Left colon (tissue), 2 donors: ENCODE measurements at regions not wholly inside any gene's neighbourhood (a gene's known extent, or its start where the extent isn't known, plus 50 kb on each side); places are given as distances from the start of the nearest gene placed in this dataset.

Experiments used
- ATAC-seq: fragments of 200-7000 bp; cut with Tn5 transposase; one replicate; pipeline ENCODE4 v1.9.1; 2020; ENCODE audit warnings: mild to moderate bottlenecking, moderate library complexity
- DNase-seq, 2 donors: peaks; one replicate each; pipeline ENCODE4 v3.0.0-alpha.2; 2020
- intact Hi-C, 2 donors: fragments of 100-400 bp; cut with DNase I in 1 of 2; cut with micrococcal nuclease in 1 of 2; formaldehyde crosslinking; loops; one replicate each; pipeline versions ENCODE4 v1.11.2 to v1.14.0; 2022; cut with DNase I, micrococcal nuclease
- donor health status: DM: no; HTN: no; CAD: no.
- donor health status: DM: yes; HTN: yes; CAD: no.

DNA sequence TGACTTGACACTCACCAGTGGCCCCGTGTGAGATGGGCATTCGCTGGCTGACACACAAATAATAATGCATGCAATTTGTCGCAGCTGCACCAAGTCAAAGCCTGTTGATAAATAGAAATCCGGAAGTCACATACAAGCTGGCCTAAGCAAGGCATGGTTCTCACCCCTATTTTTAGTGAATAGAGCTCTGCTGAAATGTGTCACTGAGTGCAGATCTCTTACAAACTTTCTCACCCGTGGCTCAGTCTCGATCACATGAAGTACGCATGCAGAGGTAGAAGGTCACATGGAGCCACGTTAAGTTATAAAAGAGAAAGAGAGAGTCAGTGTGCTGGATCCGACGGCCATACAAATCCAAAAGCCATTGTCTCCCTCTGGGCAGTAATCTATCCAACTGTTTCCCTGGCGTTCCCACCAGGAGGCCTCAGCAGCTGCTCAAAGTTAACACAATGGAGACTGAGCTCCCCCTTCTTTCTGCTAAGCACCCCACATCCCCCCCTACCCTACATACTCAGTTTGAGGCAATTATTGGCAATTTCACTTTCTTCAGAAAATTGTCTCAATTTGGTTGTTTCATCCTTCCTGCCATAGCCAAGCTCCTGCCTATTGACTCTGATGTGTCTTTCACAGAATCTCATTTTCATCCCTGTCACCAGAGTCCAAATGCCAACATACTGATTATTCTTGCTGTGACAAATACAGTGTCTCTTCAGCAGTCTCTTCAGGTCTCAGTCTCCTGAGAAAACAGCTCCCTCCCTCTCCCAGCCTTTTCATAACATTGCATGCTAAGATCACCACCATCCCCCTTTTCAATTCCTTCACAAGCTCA, 473.3 kb upstream of the NRP1 start:
- intact Hi-C loops = no loop called here
- ATAC-seq = no peak
- DNase-seq = no peak

DNA sequence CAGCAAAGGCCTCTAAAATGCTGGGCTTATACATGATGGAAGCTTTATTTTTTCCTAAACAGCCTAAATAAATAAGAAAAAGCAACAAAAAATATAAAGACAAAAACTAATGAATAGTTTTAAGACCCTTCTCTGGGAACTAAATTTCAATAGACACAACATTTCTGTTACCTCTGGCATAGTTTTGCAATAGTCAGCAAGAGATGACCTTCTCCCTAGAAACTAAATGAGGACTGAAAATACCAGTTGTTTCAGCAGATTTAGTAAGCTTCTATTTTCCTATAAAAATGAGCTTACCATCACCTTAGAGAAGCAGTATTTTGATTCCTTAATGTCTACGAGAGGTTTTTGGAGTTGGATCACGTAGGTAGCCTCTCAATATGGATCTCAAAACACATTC, 471.4 kb upstream of the NRP1 start:
- DNase-seq (no peak), ATAC-seq (no peak)
- intact Hi-C loops = no loop called here

DNA sequence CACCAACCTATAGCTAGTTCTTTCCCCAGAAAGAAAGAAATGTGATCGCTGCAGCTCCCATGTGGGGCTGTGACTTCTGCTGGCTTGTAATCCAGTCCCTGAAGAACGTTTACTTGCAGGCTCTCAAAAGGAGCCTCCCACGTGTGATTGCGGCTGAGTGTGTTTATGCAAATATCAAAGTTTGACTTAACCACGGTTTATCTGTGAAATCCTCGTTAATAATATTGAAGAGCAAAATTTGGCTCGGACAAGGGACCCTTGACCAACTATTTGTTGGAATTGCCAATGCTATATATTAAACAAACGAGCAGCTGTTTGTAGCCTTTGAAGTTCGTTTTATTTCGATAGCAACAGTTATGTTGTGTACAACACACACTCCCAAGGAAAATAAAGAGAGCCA, 470.1 kb upstream of the NRP1 start:
- DNase-seq (no peak), ATAC-seq (no peak)
- intact Hi-C loops = no loop called here

DNA sequence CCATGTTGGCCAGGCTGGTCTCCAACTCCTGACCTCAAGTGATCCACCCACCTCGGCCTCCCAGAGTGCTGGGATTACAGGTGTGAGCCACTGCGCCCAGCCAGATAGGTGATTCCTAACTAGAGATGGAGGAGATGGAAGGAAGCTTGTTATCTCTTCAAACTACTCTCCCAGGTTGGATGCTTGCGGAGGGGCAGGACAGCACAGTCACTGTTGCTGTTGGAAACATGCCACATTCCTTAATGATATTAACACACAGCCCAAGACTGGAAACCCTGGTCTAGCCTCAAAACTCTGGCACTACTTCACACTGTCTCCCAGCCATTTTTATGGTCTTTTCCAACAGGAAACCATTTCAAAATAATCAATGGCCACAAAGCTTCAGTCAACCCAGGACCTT, 468.8 kb upstream of the NRP1 start:
- intact Hi-C loops = no loop called here
- DNase-seq (no peak), ATAC-seq (no peak)

DNA sequence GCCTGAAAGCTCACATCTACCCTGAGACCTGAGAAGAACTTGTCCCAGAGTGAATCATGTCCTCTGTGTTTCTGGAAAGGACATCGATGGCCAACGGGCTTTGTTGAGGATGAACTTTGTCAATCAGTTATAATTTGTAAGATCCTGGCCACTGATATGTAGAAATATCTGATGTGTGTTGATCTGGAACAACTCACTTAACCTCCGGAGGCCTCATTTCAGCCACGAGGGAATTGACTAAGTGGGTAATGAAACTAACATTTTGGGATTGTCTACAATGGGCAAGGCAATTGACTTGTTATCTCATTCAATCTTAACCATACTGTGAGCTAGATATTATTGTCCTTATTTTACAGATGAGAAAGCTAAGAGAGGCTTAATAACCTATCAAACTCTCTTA, 468.1 kb upstream of the NRP1 start:
- intact Hi-C loops = no loop called here
- ATAC-seq = no peak

DNA sequence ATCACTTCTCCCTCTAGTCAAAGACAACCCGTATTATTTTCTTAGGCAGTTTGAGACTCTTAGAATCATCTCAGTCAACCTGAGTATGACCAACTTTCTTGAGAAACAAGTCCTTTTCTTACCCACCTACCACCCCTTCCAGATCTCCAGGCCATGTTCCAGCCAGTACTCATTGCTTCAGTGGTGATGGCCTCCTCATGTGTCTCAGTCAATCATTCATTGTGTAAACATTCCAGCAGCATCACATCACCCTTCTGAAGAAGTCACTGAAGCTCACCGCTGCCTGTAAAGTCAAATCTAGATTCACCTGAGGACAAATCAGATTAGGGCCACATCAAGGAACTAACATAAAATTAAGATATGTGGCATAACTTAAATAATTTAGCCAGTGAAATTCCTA, 467.2 kb upstream of the NRP1 start:
- ATAC-seq (no peak), DNase-seq (no peak)
- intact Hi-C loops = no loop called here

More for the DNA sequence above, 468.1 kb upstream of the NRP1 start:
- no peak for DNase-seq

DNA sequence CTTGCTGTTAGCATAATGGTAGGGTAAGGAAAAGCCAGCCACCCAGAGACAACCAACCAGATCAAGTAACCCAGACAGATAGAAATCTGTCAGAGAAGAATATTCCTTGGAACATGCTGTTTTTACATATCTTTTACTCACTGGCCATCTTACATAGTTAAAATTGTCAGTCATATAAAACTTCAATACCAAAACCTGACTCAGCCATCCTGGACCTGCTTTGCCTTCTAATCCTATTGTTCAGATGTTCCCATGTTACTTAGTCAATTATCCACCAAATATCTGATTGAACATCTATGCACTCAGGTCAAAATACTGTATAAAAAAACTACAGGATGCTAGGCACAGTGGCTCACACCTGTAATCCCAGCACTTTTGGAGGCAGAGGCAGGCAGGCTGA, 466.5 kb upstream of the NRP1 start:
- intact Hi-C loops = no loop called here
- DNase-seq = no peak
- no peak for ATAC-seq

DNA sequence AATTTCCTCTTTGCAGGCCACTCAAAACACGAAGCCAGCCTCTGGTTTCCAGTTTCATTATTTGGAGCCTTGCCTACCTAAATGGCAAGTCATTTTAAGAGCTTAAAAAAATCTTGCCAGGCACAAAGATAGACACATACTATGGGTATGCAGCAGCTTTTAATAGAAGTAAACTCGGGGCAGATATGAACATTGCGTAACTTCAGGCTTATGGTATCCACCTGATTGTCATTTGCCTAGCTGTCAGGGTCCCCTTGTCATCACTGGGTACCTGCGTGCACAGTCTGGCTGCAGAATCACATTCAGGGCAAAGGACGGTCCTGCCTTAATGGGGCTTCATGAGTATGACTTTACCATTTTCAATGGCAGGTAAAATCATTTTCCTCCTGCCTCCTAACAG, 466.1 kb upstream of the NRP1 start:
- intact Hi-C loops = no loop called here
- ATAC-seq = no peak
- no peak for DNase-seq

DNA sequence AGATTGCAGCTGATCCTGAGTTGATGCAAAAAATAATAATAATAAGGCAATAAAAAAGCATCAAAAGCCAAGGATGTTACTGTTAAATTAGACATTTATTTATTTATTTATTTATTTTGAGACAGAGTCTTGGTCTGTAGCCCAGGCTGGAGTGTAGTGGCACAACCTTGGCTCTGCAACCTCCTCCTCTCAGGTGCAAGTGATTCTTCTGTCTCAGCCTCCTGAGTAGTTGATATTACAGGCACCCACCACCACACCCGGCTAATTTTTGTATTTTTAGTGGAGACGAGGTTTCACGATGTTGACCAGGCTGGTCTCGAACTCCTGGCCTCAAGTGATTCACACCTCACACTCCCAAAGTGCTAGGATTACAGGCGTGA, 465.5 kb upstream of the NRP1 start:
- ATAC-seq = no peak
- DNase-seq = no peak
- intact Hi-C loops = no loop called here

DNA sequence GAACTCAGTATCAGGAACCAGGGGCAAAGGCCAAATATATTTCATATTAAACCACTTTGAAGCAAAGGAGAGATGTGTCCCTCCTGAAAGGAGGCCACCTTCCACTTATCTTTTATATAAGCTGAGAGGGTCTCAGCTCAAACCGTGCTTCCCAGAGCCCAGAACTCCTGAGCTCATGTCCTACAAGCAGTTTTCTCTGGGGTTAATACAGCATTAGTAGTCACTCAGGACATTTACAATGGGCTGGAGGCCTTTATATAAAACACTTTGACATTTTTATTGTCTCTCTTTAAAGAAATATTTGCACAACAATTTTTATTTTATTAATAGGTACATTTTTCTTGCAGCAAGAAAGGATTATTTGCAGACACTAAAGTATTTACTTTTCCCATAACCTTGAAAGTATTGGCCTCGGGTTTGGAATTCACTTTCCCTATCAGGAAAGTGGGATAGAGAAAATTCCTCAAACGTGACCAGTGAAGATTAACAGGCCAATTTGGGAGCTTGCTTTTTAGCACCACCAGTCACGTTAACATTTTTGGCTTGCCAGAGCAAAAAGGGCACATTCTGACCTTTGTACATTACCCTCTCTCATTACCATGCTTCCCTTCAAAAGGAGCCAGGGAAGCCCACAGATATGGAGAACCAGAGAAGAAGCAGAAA, 464.9 kb upstream of the NRP1 start:
- ATAC-seq (no peak), DNase-seq (no peak)
- intact Hi-C loops = no loop called here

DNA sequence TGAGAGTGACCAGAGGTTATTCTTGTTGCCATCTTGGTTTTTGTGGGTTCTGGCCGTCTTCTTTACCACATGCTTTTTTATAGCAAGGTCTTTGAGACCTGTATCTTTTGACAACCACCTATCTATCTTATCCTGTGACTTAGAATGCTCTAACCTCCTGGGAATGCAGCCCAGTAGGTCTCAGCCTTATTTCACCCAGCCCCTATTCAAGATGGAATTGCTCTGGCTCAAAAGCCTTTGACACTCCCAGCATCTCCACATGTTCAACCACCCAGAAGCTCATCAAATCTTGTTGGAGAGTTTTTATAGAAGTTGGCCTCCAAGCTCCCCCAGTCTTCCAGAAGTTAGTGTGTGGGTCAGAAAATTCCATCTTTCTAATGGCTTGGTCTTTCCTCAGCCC, 464.3 kb upstream of the NRP1 start:
- no peak for DNase-seq
- intact Hi-C loops = no loop called here

DNA sequence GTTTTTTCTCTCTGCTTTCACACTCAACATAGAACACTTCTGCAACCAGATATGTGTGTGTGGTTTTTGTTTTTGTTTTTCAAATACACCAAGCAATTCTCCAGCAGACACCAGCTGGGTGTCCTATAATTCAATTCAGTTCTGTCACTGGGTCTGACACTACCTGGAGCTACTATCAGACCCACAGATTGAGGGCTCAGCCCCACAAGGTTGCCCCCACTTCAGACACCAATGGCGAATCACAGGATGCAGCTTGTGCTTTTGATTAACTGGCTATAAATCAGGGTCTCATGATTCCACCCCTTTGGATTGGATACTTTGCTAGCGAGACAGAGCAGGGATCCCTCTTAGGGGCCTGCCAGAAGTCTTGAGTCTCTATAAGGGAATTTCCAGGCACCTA, 462.2 kb upstream of the NRP1 start:
- ATAC-seq (no peak), DNase-seq (no peak)
- intact Hi-C loops = no loop called here

More for the DNA sequence above, 464.3 kb upstream of the NRP1 start:
- no peak for ATAC-seq

DNA sequence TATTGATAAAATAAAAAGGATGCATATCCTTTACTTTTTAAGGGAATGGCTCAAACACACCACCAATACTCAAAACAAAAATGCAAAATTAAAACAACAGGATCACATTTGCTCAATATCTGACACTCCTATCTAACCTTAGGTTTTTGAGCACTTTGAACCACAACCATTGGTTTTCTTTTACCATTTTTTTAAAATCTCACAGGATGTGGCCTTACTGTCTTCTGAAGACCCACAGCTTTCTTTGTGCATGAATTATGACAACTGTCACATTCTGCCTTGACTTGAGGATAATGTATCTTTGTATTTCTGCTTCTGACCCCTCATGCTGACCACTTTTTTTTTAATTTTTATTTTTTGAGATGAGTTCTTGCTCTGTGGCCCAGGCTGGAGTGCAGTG, 461.1 kb upstream of the NRP1 start:
- intact Hi-C loops = no loop called here
- ATAC-seq (no peak), DNase-seq (no peak)

DNA sequence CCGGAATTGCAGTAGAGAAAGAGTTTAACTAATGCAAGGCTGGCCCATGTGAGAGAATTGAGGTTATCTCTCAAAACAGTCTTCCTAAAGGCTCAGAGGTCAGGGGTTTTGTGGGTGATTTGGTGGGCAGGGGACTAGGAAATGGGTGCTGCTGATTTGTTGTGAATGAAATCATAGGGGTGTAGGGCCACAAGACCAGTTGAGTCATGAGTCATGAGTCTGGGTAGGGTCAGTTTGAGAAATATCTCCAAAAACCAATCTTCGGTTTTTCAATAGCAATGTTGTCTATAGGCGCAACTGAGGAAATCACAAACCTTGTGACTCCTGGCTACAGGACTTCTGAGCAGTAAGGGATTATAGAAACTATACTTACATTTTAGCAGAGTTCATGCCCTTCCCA, 460.0 kb upstream of the NRP1 start:
- DNase-seq (no peak), ATAC-seq (no peak)
- intact Hi-C loops = no loop called here

DNA sequence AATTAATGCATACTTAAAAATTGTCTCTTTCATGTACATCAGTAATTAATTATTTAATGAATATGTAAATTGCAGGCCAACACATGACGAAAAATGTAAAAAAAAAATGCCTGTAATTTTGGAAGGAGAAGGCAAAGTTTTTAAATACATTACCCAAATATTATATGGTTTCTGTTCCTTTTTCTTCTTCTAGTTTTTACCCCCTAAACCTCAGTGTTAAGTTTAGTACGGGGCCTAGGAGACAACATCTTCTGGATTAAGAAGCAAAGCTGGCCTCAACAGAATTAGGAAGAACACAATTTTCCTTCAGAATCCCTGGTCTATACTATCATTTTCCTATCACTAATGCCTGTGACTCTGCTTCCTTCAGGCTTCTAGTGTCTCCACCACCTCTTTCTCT, 459.3 kb upstream of the NRP1 start:
- DNase-seq (no peak), ATAC-seq (no peak)
- intact Hi-C loops = no loop called here

DNA sequence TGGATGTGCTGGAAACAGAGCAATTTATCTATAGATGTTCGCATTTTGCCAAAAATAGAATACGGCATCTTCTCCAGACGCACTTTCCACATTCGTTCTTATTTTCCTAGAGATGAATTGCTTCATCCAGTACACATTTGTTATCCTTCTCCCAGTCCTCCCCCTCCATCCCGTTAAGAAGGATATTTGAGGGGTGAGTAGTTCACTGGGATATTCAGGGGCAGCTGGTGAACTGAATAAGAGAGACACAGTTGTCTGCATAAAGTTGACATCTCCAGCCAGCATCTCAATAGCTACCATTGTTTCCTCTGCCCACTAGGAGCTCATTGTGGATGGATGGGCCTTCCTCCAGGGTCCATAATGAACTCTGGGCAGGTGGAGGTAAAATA, 456.8 kb upstream of the NRP1 start:
- intact Hi-C loops = no loop called here
- DNase-seq = no peak
- ATAC-seq = no peak

DNA sequence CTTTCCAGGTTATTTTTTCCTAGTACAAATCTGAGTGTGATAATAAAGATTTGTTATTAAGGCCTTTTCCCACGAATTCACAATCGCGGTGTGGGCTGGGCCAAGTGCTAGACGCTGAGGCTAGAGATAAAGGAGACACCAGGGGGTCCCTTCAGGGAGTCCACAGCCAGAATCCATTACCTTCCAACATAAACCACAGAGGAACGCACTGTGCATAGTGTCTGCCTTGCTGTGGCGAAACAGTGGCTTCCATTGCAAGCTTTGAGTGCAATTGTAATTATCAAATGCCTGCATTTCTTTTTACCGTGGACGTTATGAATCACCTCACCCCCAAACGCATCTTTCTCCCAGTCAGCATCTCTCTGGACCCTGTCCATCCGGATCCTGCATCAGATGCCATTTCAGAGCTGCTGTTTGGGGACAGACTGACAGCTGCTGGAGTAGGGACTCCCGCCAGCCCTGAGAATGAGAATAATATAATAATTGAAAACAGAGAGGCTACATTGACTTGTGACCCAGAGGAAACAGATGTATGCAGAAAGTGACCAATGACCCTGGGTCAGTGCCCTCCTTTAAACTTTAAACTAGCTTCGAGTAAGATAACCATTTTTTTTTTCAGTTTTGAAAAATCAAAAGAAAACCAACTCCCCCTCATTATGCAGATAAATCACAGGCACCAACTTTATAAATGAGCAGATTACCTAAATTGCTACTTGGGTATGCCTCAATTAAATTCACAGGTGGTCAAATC, 456.2 kb upstream of the NRP1 start:
- intact Hi-C loops = no loop called here
- DNase-seq (no peak), ATAC-seq (no peak)

DNA sequence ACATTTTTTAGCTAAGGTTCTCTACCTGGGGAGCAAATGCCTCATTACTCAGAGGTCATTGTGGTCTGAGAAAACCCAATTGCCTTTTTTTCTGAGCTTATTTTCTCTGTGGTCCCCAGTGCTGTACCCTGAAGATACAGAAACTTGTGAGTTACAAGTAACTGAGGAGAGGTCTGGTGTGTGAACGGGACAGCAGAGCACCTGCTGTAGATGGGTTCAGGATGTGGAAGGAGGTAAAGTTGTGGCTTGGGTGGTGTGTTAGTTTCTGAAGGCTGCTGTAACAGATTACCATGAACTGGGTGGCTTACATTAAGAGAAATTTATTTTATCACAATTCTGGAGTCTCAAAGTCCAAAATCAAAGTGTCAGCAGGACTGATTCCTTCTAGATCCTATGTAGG, 449.1 kb upstream of the NRP1 start:
- no peak for DNase-seq
- no peak for ATAC-seq

DNA sequence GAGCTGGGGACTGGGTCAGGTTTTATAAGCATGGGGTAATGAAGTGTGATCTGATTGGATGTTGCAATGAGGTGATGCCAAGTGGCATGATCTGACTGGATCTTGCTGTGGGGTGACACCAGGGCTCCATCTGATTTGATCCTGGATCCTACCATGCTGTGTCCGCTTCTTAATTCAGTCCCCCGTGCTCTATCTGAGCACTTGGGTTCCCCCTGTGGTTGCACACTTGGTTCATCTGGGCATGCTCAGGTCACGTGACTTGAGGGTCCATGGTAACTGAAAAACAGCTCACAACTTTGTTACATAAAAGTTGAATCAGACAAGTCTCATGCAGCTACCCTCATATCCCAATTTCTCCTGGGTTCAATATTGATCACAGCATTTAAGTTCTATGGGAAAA, 448.6 kb upstream of the NRP1 start:
- intact Hi-C loops = no loop called here
- DNase-seq = no peak
- no peak for ATAC-seq

More for the DNA sequence above, 449.1 kb upstream of the NRP1 start:
- intact Hi-C loops = no loop called here
